Uterus (tissue), 3 donors: ENCODE measurements at regions not wholly inside any gene's neighbourhood (a gene's known extent, or its start where the extent isn't known, plus 50 kb on each side); places are given as distances from the start of the nearest gene placed in this dataset.
A peak's percentile ranks its signal among the peaks of the same experiment; 100 is the strongest.
"Not testable (repeated sequence)": the region's sequence is repeated elsewhere in the genome, so short reads cannot be mapped to it uniquely, and the experiment has no call there.

Source experiments
- DNase-seq, 2 donors: peaks; one replicate each; pipeline ENCODE4 v3.0.0-alpha.2; 2019 to 2020
- H3K27ac ChIP-seq, 2 donors: fragments of 200-600 bp; sonication (generic); 1 replicate in 1 of 2; 2 replicates in 1 of 2; pipeline ENCODE4 v1.5.1; 2016 to 2018
- H3K27me3 ChIP-seq, 2 donors: fragments of 200-600 bp; sonication (generic); one replicate each; pipeline ENCODE4 v1.5.1; 2018 to 2019; ENCODE audit warnings: control low read depth in 1 of 2
- H3K36me3 ChIP-seq, 2 donors: fragments of 200-600 bp; sonication (generic); one replicate each; pipeline ENCODE4 v1.5.1; 2019; ENCODE audit warnings: control low read depth in 1 of 2
- H3K4me1 ChIP-seq, 2 donors: fragments of 200-600 bp; sonication (generic); one replicate each; pipeline ENCODE4 v1.5.1; 2018 to 2019; ENCODE audit warnings: control low read depth in 1 of 2
- H3K4me3 ChIP-seq, 2 donors: fragments of 200-600 bp; sonication (generic); 1 replicate in 1 of 2; 2 replicates in 1 of 2; pipeline ENCODE4 v1.5.1; 2018 to 2019; ENCODE audit warnings: mild to moderate bottlenecking in 1 of 2
- H3K9me3 ChIP-seq, 2 donors: fragments of 200-600 bp; sonication (generic); one replicate each; pipeline ENCODE4 v1.5.1; 2019; ENCODE audit warnings: control low read depth in 1 of 2
- POLR2A ChIP-seq, 2 donors: fragments of 450-650 bp; IDR thresholded peaks; one replicate each; pipeline ENCODE4 v1.6.1; 2016; ENCODE audit warnings: antibody characterized with exemption in 2 of 2, mild to moderate bottlenecking in 1 of 2, moderate library complexity in 1 of 2
- intact Hi-C: fragments of 100-400 bp; cut with DNase I; formaldehyde crosslinking; loops from one replicate; pipeline ENCODE4 v1.15.1; 2023; ENCODE audit warnings: low total_unique reads
- TF ChIP-seq, protein P1 (sequence below), 4 experiments: fragments of 200-600 bp in 2 of 4; fragments of 450-650 bp in 2 of 4; sonication (generic) in 2 of 4; IDR thresholded peaks; one replicate each; pipeline ENCODE4 v1.5.1; 2016 to 2019; ENCODE audit warnings: antibody characterized with exemption in 4 of 4, mild to moderate bottlenecking in 2 of 4, moderate library complexity in 1 of 4
- donor health status: DM: yes; HTN: yes; CAD: no.

DNA sequence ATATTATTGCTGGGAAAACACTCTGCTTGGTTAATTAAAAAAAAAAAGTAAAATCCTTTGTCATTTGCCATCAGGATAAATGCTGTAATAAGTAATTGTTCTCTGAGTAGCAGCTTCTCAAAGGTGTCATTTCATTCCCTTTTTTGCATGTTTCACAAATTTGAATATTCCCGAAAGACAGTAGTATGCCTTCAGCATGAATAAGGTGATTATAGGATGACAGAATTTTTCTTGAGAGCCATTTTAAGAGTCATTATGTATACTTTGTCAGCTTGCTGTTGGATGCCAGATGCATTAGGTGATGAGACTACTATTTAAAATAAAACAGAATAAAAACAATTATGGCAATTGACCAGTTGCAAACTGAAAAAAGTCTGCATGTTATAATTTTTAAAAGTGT lies 200.7 kb downstream of the HDGFL1 start:
- Histone ChIP-seq H3K27me3 (no peaks in the 10 kb centered on the region), H3K27ac (no peak overlapping the region), H3K4me1 (no peaks in the 10 kb centered on the region), H3K9me3 (no peaks in the 10 kb centered on the region), H3K36me3 (no peaks in the 10 kb centered on the region), H3K4me3 (no peak overlapping the region)
- no peak for TF ChIP-seq POLR2A (IDR thresholded peaks at IDR 0.05)
- TF ChIP-seq, protein P1, sequence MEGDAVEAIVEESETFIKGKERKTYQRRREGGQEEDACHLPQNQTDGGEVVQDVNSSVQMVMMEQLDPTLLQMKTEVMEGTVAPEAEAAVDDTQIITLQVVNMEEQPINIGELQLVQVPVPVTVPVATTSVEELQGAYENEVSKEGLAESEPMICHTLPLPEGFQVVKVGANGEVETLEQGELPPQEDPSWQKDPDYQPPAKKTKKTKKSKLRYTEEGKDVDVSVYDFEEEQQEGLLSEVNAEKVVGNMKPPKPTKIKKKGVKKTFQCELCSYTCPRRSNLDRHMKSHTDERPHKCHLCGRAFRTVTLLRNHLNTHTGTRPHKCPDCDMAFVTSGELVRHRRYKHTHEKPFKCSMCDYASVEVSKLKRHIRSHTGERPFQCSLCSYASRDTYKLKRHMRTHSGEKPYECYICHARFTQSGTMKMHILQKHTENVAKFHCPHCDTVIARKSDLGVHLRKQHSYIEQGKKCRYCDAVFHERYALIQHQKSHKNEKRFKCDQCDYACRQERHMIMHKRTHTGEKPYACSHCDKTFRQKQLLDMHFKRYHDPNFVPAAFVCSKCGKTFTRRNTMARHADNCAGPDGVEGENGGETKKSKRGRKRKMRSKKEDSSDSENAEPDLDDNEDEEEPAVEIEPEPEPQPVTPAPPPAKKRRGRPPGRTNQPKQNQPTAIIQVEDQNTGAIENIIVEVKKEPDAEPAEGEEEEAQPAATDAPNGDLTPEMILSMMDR (IDR thresholded peaks at IDR 0.05): no peak
- no peak for DNase-seq
- intact Hi-C loops: no loop called here

DNA sequence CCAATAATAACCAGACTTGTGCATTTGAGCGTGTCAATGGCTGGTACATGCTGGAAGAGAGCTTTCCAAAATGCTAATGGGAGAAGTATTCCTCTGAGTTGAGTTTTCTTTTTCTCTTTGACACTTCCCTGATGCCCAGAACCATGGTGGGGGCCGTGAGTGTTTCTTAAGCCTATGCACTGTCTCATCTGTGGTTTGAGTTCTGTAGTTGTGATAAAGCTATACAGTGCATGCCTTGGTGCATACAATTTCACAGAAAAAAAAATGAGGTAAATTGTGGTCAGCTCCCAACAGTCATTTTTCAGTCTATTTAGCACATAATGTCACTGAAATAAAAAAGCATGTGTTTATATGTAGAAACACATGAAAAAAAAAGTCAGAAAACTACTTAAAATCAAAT lies 204.8 kb downstream of the HDGFL1 start:
- H3K4me3 ChIP-seq: no peak overlapping the region
- intact Hi-C loops: no loop called here
- no peaks in the 10 kb centered on the region for H3K4me1 ChIP-seq
- no peaks in the 10 kb centered on the region for H3K36me3 ChIP-seq
- H3K9me3 ChIP-seq: peaks cover 0 to 2% of the 10 kb centered on the region in 2 donors
- no peaks in the 10 kb centered on the region for H3K27me3 ChIP-seq
- TF ChIP-seq, protein P1 (IDR thresholded peaks at IDR 0.05): no peak
- TF ChIP-seq POLR2A (IDR thresholded peaks at IDR 0.05): no peak
- H3K27ac ChIP-seq: no peak overlapping the region
- no peak for DNase-seq

DNA sequence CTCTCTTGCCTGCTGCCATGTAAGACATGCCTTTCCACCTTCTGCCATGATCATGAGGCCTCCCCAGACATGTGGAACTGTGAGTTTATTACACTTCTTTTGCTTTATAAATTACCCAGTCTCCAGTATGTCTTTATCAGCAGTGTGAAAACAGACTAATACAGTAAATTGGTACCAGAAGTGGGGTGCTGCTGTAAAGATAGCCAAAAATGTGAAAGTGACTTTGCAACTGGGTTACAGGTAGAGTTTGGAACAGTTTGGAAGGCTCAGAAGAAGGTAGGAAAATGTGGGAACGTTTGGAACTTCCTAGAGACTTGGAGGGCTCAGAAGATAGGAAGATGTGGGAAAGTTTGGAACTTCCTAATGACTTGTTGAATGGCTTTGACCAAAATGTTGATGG lies 209.1 kb downstream of the HDGFL1 start:
- H3K4me3 ChIP-seq, intact Hi-C loops, H3K4me1 ChIP-seq, H3K9me3 ChIP-seq, H3K36me3 ChIP-seq, H3K27ac ChIP-seq, DNase-seq, H3K27me3 ChIP-seq: not testable (repeated sequence)

DNA sequence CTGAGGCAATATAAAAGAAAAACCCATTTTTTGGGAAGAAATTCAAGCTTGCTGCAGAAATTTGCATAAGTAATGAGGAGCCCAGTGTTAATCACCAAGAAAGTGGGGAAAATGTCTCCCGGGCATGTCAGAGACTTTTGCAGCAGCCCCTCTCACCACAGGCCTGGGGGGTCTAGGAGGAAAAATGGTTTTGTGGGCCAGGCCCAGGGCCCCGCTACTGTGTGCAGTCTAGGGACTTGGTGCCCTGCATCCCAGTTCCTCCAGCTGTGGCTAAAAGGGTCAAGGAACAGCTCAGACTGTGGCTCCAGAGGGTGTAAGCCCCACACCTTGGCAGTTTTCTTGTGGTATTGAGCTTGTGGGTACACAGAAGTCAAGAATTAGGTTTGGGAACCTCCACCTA lies 209.7 kb downstream of the HDGFL1 start:
- Histone ChIP-seq H3K4me1 (no peaks in the 10 kb centered on the region), H3K9me3 (peaks cover 0 to 2% of the 10 kb centered on the region in 2 donors), H3K27me3 (no peaks in the 10 kb centered on the region), H3K36me3 (no peaks in the 10 kb centered on the region), H3K4me3 (no peak overlapping the region), H3K27ac (no peak overlapping the region)
- TF ChIP-seq POLR2A (IDR thresholded peaks at IDR 0.05): no peak
- TF ChIP-seq, protein P1 (IDR thresholded peaks at IDR 0.05): no peak
- no peak for DNase-seq
- intact Hi-C loops: no loop called here

DNA sequence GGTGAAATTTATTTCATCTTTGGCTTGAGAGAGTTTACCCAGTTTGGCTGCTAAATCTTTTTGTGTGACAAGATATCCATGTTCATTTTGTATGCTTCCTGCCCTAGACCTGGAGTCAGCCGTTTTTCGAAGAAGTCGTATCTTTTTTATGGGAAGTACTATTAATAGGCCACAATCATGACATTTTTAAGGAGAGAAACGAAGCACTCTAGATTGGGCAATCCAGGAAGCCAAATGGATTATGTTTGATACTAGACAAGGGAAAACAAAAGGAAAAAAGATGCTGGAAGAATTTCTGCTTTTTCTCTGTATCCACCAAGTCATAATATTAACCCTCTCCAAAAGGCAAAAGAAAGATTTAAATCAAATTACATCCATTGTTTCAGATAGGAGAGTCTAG lies 214.6 kb downstream of the HDGFL1 start:
- intact Hi-C loops: no loop called here
- no peak for DNase-seq
- H3K27ac ChIP-seq: peak overlapping the region; percentile 2 to 14

More for the DNA sequence above, 214.6 kb downstream of the HDGFL1 start:
- Histone ChIP-seq H3K9me3 (peaks cover 0 to 1% of the 10 kb centered on the region in 2 donors), H3K4me3 (no peak overlapping the region), H3K36me3 (no peaks in the 10 kb centered on the region), H3K27me3 (no peaks in the 10 kb centered on the region), H3K4me1 (peaks cover 0 to 6% of the 10 kb centered on the region in 2 donors)
- TF ChIP-seq, protein P1 (IDR thresholded peaks at IDR 0.05): no peak
- no peak for TF ChIP-seq POLR2A (IDR thresholded peaks at IDR 0.05)
